WTC11 (cell line): ENCODE measurements at regions not wholly inside any gene's neighbourhood (a gene's known extent, or its start where the extent isn't known, plus 50 kb on each side); places are given as distances from the start of the nearest gene placed in this dataset.

Source experiments
- ATAC-seq: fragments of 200-7000 bp; cut with Tn5 transposase; 2 replicates; pipeline ENCODE4 v1.10.0; 2021; ENCODE audit warnings: mild to moderate bottlenecking, moderate library complexity
- CTCF ChIA-PET: fragments of 300-600 bp; sonication (Branson Sonifier 250); formaldehyde crosslinking; loops from one replicate; lab custom pipeline; 2021; ENCODE audit warnings: antibody characterized with exemption; lab: Charles Lee
- POLR2A ChIA-PET: fragments of 350-600 bp; sonication (Branson Sonifier 250); formaldehyde crosslinking; loops from one replicate; lab custom pipeline; 2021; ENCODE audit warnings: antibody characterized with exemption; lab: Charles Lee
- DNase-seq: peaks from one replicate; pipeline ENCODE4 v3.0.0; 2021; ENCODE audit warnings: low spot score
- H3K27ac Mint-ChIP-seq: 2 replicates; pipeline ENCODE4 v1.8.0; 2021; ENCODE audit warnings: mixed read lengths
- H3K27me3 Mint-ChIP-seq: 2 replicates; pipeline ENCODE4 v1.8.0; 2021; ENCODE audit warnings: low read depth, mild to moderate bottlenecking, moderate library complexity, mixed read lengths
- H3K36me3 Mint-ChIP-seq: 2 replicates; pipeline ENCODE4 v1.8.0; 2021; ENCODE audit warnings: mixed read lengths
- H3K4me1 Mint-ChIP-seq: 2 replicates; pipeline ENCODE4 v1.8.0; 2022; ENCODE audit warnings: mixed read lengths
- H3K4me3 Mint-ChIP-seq: 2 replicates; pipeline ENCODE4 v1.8.0; 2021; ENCODE audit warnings: mild to moderate bottlenecking, moderate library complexity, mixed read lengths
- H3K9me3 Mint-ChIP-seq: 2 replicates; pipeline ENCODE4 v1.8.0; 2021; ENCODE audit warnings: mixed read lengths
- ATF2 ChIP-seq: sonication (generic); formaldehyde crosslinking; IDR thresholded peaks from 2 replicates; pipeline ENCODE4 v1.8.1; 2022; ENCODE audit warnings: low read depth, missing genetic modification reagents, borderline replicate concordance
- E2F5 ChIP-seq: sonication (generic); formaldehyde crosslinking; IDR thresholded peaks from 2 replicates; pipeline ENCODE4 v1.8.1; 2022; ENCODE audit warnings: mild to moderate bottlenecking, moderate library complexity, missing genetic modification reagents
- FOXJ3 ChIP-seq: sonication (generic); formaldehyde crosslinking; IDR thresholded peaks from 2 replicates; pipeline ENCODE4 v1.9.0; 2021; ENCODE audit warnings: missing genetic modification reagents, mild to moderate bottlenecking, borderline replicate concordance
- FOXP1 ChIP-seq: sonication (generic); formaldehyde crosslinking; IDR thresholded peaks from 2 replicates; pipeline ENCODE4 v1.8.0; 2022; ENCODE audit warnings: missing genetic modification reagents, mild to moderate bottlenecking, moderate library complexity, borderline replicate concordance
- IRF2 ChIP-seq: sonication (generic); formaldehyde crosslinking; IDR thresholded peaks from 2 replicates; pipeline ENCODE4 v1.8.0; 2022; ENCODE audit warnings: low read depth, missing genetic modification reagents, borderline replicate concordance
- MXD4 ChIP-seq: fragments of 250-450 bp; sonication (Bioruptor Pico); IDR thresholded peaks from 2 replicates; pipeline ENCODE4 v1.8.0; 2021; ENCODE audit warnings: mild to moderate bottlenecking, moderate library complexity, borderline replicate concordance
- NR1H2 ChIP-seq: sonication (generic); formaldehyde crosslinking; IDR thresholded peaks from 2 replicates; pipeline ENCODE4 v1.9.0; 2021; ENCODE audit warnings: mild to moderate bottlenecking, moderate library complexity, missing genetic modification reagents
- OVOL2 ChIP-seq: fragments of 250-450 bp; sonication (Bioruptor Pico); IDR thresholded peaks from 2 replicates; pipeline ENCODE4 v1.9.0; 2021; ENCODE audit warnings: mild to moderate bottlenecking, borderline replicate concordance
- PRDM15 ChIP-seq: sonication (generic); formaldehyde crosslinking; IDR thresholded peaks from 2 replicates; pipeline ENCODE4 v1.8.0; 2022; ENCODE audit warnings: missing genetic modification reagents
- RELA ChIP-seq: sonication (generic); formaldehyde crosslinking; IDR thresholded peaks from 2 replicates; pipeline ENCODE4 v1.8.1; 2022; ENCODE audit warnings: missing genetic modification reagents, mild to moderate bottlenecking, borderline replicate concordance
- RORB ChIP-seq: fragments of 250-450 bp; sonication (Bioruptor Pico); IDR thresholded peaks from 2 replicates; pipeline ENCODE4 v1.9.0; 2021; ENCODE audit warnings: mild to moderate bottlenecking
- TEAD1 ChIP-seq: sonication (generic); formaldehyde crosslinking; IDR thresholded peaks from 2 replicates; pipeline ENCODE4 v1.8.0; 2022; ENCODE audit warnings: mild to moderate bottlenecking, missing genetic modification reagents
- TP53 ChIP-seq: sonication (generic); formaldehyde crosslinking; IDR thresholded peaks from 2 replicates; pipeline ENCODE4 v1.8.1; 2023; ENCODE audit warnings: mild to moderate bottlenecking, missing genetic modification reagents
- ZNF317 ChIP-seq: sonication (generic); formaldehyde crosslinking; IDR thresholded peaks from 2 replicates; pipeline ENCODE4 v1.8.1; 2023; ENCODE audit warnings: low read depth, mild to moderate bottlenecking, moderate library complexity, missing genetic modification reagents, borderline replicate concordance
- ZNF396 ChIP-seq: fragments of 250-450 bp; sonication (Bioruptor Pico); IDR thresholded peaks from 2 replicates; pipeline ENCODE4 v1.8.0; 2021; ENCODE audit warnings: mild to moderate bottlenecking, moderate library complexity, borderline replicate concordance
- ZNF423 ChIP-seq: fragments of 250-450 bp; sonication (Bioruptor Pico); IDR thresholded peaks from 2 replicates; pipeline ENCODE4 v2.1.2; 2022; ENCODE audit warnings: mild to moderate bottlenecking, moderate library complexity
- ZNF425 ChIP-seq: fragments of 250-450 bp; sonication (Bioruptor Pico); conservative IDR thresholded peaks from 2 replicates; pipeline ENCODE4 v1.9.0; 2021; ENCODE audit warnings: mild to moderate bottlenecking
- TF ChIP-seq, protein P1 (sequence below): sonication (generic); formaldehyde crosslinking; IDR thresholded peaks from 2 replicates; pipeline ENCODE4 v1.8.0; 2022; ENCODE audit warnings: mild to moderate bottlenecking, missing genetic modification reagents
- TF ChIP-seq, protein P2 (sequence below): fragments of 250-450 bp; sonication (Bioruptor Pico); IDR thresholded peaks from 2 replicates; pipeline ENCODE4 v1.8.0; 2021; ENCODE audit warnings: mild to moderate bottlenecking
- TF ChIP-seq, protein P3 (sequence below): sonication (generic); formaldehyde crosslinking; IDR thresholded peaks from 2 replicates; pipeline ENCODE4 v1.8.0; 2023; ENCODE audit warnings: missing genetic modification reagents

GRCh38 chr21:35249636-35250035, 200.5 kb upstream of the RUNX1 start (continued):
- TF ChIP-seq, protein P1, sequence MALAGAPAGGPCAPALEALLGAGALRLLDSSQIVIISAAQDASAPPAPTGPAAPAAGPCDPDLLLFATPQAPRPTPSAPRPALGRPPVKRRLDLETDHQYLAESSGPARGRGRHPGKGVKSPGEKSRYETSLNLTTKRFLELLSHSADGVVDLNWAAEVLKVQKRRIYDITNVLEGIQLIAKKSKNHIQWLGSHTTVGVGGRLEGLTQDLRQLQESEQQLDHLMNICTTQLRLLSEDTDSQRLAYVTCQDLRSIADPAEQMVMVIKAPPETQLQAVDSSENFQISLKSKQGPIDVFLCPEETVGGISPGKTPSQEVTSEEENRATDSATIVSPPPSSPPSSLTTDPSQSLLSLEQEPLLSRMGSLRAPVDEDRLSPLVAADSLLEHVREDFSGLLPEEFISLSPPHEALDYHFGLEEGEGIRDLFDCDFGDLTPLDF (CRISPR knock-in tag) = no peak
- no peak for TF ChIP-seq RELA (CRISPR knock-in tag)
- TF ChIP-seq TP53 (CRISPR knock-in tag) = no peak
- no peak for TF ChIP-seq RORB (CRISPR knock-in tag)
- TF ChIP-seq, all 79 proteins: peak for 0

GRCh38 chr21:35245879-35246278, 196.8 kb upstream of the RUNX1 start:
- Mint-ChIP-seq H3K27ac (no peak overlapping the region), H3K4me1 (peaks cover 9% of the 10 kb centered on the region), H3K36me3 (peaks cover 10% of the 10 kb centered on the region), H3K27me3 (no peaks in the 10 kb centered on the region), H3K4me3 (no peak overlapping the region), H3K9me3 (peaks cover 19% of the 10 kb centered on the region)
- TF ChIP-seq, protein P1 (CRISPR knock-in tag) = no peak
- TF ChIP-seq ZNF396 (CRISPR knock-in tag) (no peak), MXD4 (no peak), PRDM15 (no peak), ZNF423 (CRISPR knock-in tag) (no peak), OVOL2 (CRISPR knock-in tag) (no peak), ATF2 (no peak), NR1H2 (CRISPR knock-in tag) (no peak), FOXJ3 (CRISPR knock-in tag) (no peak), ZNF317 (CRISPR knock-in tag) (no peak), FOXP1 (CRISPR knock-in tag) (no peak), E2F5 (no peak), IRF2 (no peak), TEAD1 (CRISPR knock-in tag) (no peak), ZNF425 (CRISPR knock-in tag) (no peak)
- TF ChIP-seq, protein P2, sequence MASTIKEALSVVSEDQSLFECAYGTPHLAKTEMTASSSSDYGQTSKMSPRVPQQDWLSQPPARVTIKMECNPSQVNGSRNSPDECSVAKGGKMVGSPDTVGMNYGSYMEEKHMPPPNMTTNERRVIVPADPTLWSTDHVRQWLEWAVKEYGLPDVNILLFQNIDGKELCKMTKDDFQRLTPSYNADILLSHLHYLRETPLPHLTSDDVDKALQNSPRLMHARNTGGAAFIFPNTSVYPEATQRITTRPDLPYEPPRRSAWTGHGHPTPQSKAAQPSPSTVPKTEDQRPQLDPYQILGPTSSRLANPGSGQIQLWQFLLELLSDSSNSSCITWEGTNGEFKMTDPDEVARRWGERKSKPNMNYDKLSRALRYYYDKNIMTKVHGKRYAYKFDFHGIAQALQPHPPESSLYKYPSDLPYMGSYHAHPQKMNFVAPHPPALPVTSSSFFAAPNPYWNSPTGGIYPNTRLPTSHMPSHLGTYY = no peak
- TF ChIP-seq, protein P3, sequence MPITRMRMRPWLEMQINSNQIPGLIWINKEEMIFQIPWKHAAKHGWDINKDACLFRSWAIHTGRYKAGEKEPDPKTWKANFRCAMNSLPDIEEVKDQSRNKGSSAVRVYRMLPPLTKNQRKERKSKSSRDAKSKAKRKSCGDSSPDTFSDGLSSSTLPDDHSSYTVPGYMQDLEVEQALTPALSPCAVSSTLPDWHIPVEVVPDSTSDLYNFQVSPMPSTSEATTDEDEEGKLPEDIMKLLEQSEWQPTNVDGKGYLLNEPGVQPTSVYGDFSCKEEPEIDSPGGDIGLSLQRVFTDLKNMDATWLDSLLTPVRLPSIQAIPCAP (CRISPR knock-in tag) = no peak
- ATAC-seq (no peak), DNase-seq (no peak)
- POLR2A ChIA-PET = no interaction called here
- CTCF ChIA-PET = no interaction called here
